ENCODE measurements at regions not wholly inside any gene's neighbourhood (a gene's known extent, or its start where the extent isn't known, plus 50 kb on each side); places are given as distances from the start of the nearest gene placed in this dataset.

- no peak for TF ChIP-seq CTCF (IDR thresholded peaks at IDR 0.05 in 2 of 3, conservative IDR thresholded peaks at IDR 0.05 in 1 of 3; ENCODE audit: control insufficient read depth in 2 of 3, extremely low read depth in 1 of 3, insufficient read depth in 1 of 3, low read depth in 3 of 3, low read length in 3 of 3)
- no peak for TF ChIP-seq EP300 (IDR thresholded peaks at IDR 0.05; ENCODE audit: borderline replicate concordance in 1 of 2, control insufficient read depth in 1 of 2, low read depth in 2 of 2, low read length in 2 of 2)
- no peak for TF ChIP-seq SRF (IDR thresholded peaks at IDR 0.05; ENCODE audit: low read depth in 2 of 2, low read length in 2 of 2)
- no peak for TF ChIP-seq SP1 (IDR thresholded peaks at IDR 0.05; ENCODE audit: low read depth, low read length)
- TF ChIP-seq SMAD5 (IDR thresholded peaks at IDR 0.05; ENCODE audit: low read depth) = no peak
- TF ChIP-seq EGR1 (IDR thresholded peaks at IDR 0.05; ENCODE audit: borderline replicate concordance in 1 of 2, low read depth in 2 of 2, low read length in 2 of 2) = no peak
- no peak for TF ChIP-seq SIX5 (IDR thresholded peaks at IDR 0.05; ENCODE audit: low read depth, low read length, severe bottlenecking)
- TF ChIP-seq CHD2 (IDR thresholded peaks at IDR 0.05; ENCODE audit: borderline replicate concordance, low read depth, low read length) = no peak
- no peak for TF ChIP-seq ELK1 (IDR thresholded peaks at IDR 0.05; ENCODE audit: low read depth, low read length)
- TF ChIP-seq SREBF2 (IDR thresholded peaks at IDR 0.05; ENCODE audit: low read length) = no peak
Observed at GRCh38 chr10:131618587-131619267, 282.1 kb upstream of the PPP2R2D start.
